Stimulated activated CD8-positive, alpha-beta memory T cell treated with anti-CD3 and anti-CD28 coated beads, Interleukin-15, amount 100 ng/mL, for 48 hours (primary cell): ENCODE measurements at regions not wholly inside any gene's neighbourhood (a gene's known extent, or its start where the extent isn't known, plus 50 kb on each side); places are given as distances from the start of the nearest gene placed in this dataset.
"Not testable (repeated sequence)": the region's sequence is repeated elsewhere in the genome, so short reads cannot be mapped to it uniquely, and the experiment has no call there.

Experiments used
- DNase-seq, 2 donors: peaks; one replicate each; pipeline ENCODE4 v3.0.0-alpha.2; 2020; ENCODE audit warnings: low read depth in 2 of 2

- DNase-seq: no peak
These were observed 381.4 kb downstream of the RPS24 start for GRCh38 chr10:78415111-78415510.

- no peak for DNase-seq
These were observed 382.7 kb downstream of the RPS24 start for GRCh38 chr10:78416031-78417011.

GRCh38 chr10:78417425-78418370, 384.0 kb downstream of the RPS24 start:
- DNase-seq: no peak

GRCh38 chr10:78419481-78420265, 386.0 kb downstream of the RPS24 start:
- no peak for DNase-seq

- DNase-seq: no peak
These were observed 387.5 kb downstream of the RPS24 start for GRCh38 chr10:78420946-78421735.

- not testable (repeated sequence) for DNase-seq
These were observed 390.4 kb downstream of the RPS24 start for GRCh38 chr10:78424050-78424449.

- DNase-seq: no peak
These were observed 391.1 kb downstream of the RPS24 start for GRCh38 chr10:78424723-78425122.

- DNase-seq: no peak
These were observed 392.5 kb downstream of the RPS24 start for GRCh38 chr10:78426181-78426580.

GRCh38 chr10:78427497-78428031, 393.9 kb downstream of the RPS24 start:
- no peak for DNase-seq

- no peak for DNase-seq
These were observed 394.9 kb downstream of the RPS24 start for GRCh38 chr10:78428579-78428978.

GRCh38 chr10:78429984-78430383, 396.3 kb downstream of the RPS24 start:
- DNase-seq: no peak

GRCh38 chr10:78432583-78432982, 398.9 kb downstream of the RPS24 start:
- DNase-seq: no peak

GRCh38 chr10:78433076-78433595, 399.5 kb downstream of the RPS24 start:
- DNase-seq: no peak

- no peak for DNase-seq
These were observed 400.3 kb downstream of the RPS24 start for GRCh38 chr10:78433766-78434535.

- DNase-seq: no peak
These were observed 401.2 kb downstream of the RPS24 start for GRCh38 chr10:78434886-78435285.

- no peak for DNase-seq
These were observed 402.0 kb downstream of the RPS24 start for GRCh38 chr10:78435484-78436221.

- DNase-seq: no peak
These were observed 402.5 kb downstream of the RPS24 start for GRCh38 chr10:78436222-78436573.

- DNase-seq: no peak
These were observed 403.2 kb downstream of the RPS24 start for GRCh38 chr10:78436706-78437406.
